ENCODE measurements at regions not wholly inside any gene's neighbourhood (a gene's known extent, or its start where the extent isn't known, plus 50 kb on each side); places are given as distances from the start of the nearest gene placed in this dataset.

DNA sequence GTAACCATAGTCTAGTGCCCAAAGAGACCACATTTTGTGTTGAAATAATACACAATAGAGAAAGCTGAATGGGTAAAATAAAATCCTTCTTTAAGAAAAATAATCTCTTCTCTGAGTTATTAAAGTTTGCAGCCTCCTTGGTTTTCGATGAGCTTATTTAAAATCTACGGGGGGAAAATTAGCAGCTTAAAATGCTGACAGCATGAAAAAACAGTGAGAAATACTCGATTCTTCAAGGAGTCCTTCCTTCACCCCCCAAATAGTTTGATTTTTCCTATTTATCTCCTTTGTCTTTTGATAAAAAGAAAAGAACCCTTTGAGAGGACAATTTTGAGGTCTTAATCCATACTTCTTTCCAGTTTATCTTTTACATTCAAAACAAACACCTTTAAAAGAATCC is 394.0 kb upstream of the B3GALT2 start:
- dilution Hi-C loops (cut with MboI; ENCODE audit: extremely low pct_ligation_motif_present, low sequenced_read_pairs) (no loop called here), intact Hi-C loops (cut with micrococcal nuclease) (no loop called here)
- Histone ChIP-seq H3K27me3 (ENCODE audit: control insufficient read depth in 2 of 2, insufficient read depth in 2 of 2, low read length in 2 of 2) (no peaks in the 10 kb centered on the region), H3K9ac (replicated peaks; ENCODE audit: extremely low read depth, insufficient read depth, low read length) (no peak overlapping the region), H4K20me1 (replicated peaks; ENCODE audit: control insufficient read depth, extremely low read depth, insufficient read depth, low read length) (no peaks in the 10 kb centered on the region), H3K27ac (ENCODE audit: insufficient read depth, low read depth, low read length) (no peak overlapping the region), H3K9me1 (replicated peaks; ENCODE audit: control insufficient read depth, extremely low read depth, insufficient read depth, low read length) (no peaks in the 10 kb centered on the region), H2AFZ (ENCODE audit: low read depth, low read length) (no peak overlapping the region), H3K9me3 (replicated peaks; ENCODE audit: control insufficient read depth, insufficient read depth, low read length) (no peaks in the 10 kb centered on the region), H3K4me2 (ENCODE audit: insufficient read depth, low read length) (no peak overlapping the region), H3K36me3 (ENCODE audit: control insufficient read depth in 2 of 2, extremely low read depth in 1 of 2, insufficient read depth in 2 of 2, low read length in 2 of 2) (no peaks in the 10 kb centered on the region), H3K79me2 (ENCODE audit: control insufficient read depth, insufficient read depth, low read length) (no peaks in the 10 kb centered on the region), H3K4me1 (ENCODE audit: control insufficient read depth, extremely low read depth, insufficient read depth, low read length) (no peaks in the 10 kb centered on the region), H3K4me3 (replicated peaks in 1 of 3; ENCODE audit: insufficient read depth in 1 of 3, low read depth in 1 of 3, low read length in 3 of 3) (no peak overlapping the region)
- TF ChIP-seq FOS (IDR thresholded peaks at IDR 0.05; ENCODE audit: borderline replicate concordance, insufficient read depth, low read length) (no peak), MYC (IDR thresholded peaks at IDR 0.05; ENCODE audit: low read depth, low read length) (no peak), JUN (IDR thresholded peaks at IDR 0.05; ENCODE audit: borderline replicate concordance, insufficient read depth, insufficient read length, low read depth) (no peak), POLR2AphosphoS5 (IDR thresholded peaks at IDR 0.05; ENCODE audit: insufficient read depth, low read depth, low read length) (no peak), POLR2A (IDR thresholded peaks at IDR 0.05; ENCODE audit: low read depth, low read length) (no peak)
- TF ChIP-seq, protein P1, sequence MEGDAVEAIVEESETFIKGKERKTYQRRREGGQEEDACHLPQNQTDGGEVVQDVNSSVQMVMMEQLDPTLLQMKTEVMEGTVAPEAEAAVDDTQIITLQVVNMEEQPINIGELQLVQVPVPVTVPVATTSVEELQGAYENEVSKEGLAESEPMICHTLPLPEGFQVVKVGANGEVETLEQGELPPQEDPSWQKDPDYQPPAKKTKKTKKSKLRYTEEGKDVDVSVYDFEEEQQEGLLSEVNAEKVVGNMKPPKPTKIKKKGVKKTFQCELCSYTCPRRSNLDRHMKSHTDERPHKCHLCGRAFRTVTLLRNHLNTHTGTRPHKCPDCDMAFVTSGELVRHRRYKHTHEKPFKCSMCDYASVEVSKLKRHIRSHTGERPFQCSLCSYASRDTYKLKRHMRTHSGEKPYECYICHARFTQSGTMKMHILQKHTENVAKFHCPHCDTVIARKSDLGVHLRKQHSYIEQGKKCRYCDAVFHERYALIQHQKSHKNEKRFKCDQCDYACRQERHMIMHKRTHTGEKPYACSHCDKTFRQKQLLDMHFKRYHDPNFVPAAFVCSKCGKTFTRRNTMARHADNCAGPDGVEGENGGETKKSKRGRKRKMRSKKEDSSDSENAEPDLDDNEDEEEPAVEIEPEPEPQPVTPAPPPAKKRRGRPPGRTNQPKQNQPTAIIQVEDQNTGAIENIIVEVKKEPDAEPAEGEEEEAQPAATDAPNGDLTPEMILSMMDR (IDR thresholded peaks at IDR 0.05; ENCODE audit: extremely low read depth in 1 of 2, insufficient read depth in 1 of 2, low read depth in 1 of 2, low read length in 2 of 2) = no peak
- TF ChIP-seq, protein P2, sequence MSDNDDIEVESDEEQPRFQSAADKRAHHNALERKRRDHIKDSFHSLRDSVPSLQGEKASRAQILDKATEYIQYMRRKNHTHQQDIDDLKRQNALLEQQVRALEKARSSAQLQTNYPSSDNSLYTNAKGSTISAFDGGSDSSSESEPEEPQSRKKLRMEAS (IDR thresholded peaks at IDR 0.05; ENCODE audit: insufficient read depth, insufficient read length) = no peak
- no peak for DNase-seq (ENCODE audit: low read depth, low spot score)
- POLR2A ChIA-PET = no interaction called here
- FAIRE-seq = no peak
- BruUV-seq (replicated peaks) = no TSS peak
- CTCF ChIA-PET = interaction anchor here (0.9 to 3.0 kb wide), 5 partner anchors 9 to 103 kb away, joined by 3 to 9 read pairs (median 3); no protein-coding TSS in a partner anchor
